K562 (cell line): ENCODE measurements at regions not wholly inside any gene's neighbourhood (a gene's known extent, or its start where the extent isn't known, plus 50 kb on each side); places are given as distances from the start of the nearest gene placed in this dataset.

ENCODE experiments used
- ARID1B ChIP-seq: fragments of 450-650 bp; IDR thresholded peaks from 2 replicates; pipeline ENCODE4 v1.6.1; 2016; ENCODE audit warnings: antibody characterized with exemption, mild to moderate bottlenecking, inconsistent platforms
- BCLAF1 ChIP-seq, 2 experiments: fragments of 450-650 bp in 1 of 2; IDR thresholded peaks; 2 replicates each; pipeline ENCODE4 v1.6.1; 2011 to 2017; ENCODE audit warnings: low read depth in 2 of 2, antibody characterized with exemption in 1 of 2, borderline replicate concordance in 1 of 2, low read length in 1 of 2, mild to moderate bottlenecking in 1 of 2, mixed read lengths in 1 of 2; ENCODE audit not compliant: control insufficient read depth in 1 of 2
- BRF1 ChIP-seq: IDR thresholded peaks from 3 replicates; pipeline ENCODE4 v1.6.1; 2011; ENCODE audit warnings: borderline replicate concordance, mild to moderate bottlenecking; ENCODE audit not compliant: insufficient read length; ENCODE audit errors: extremely low read depth
- CHD1 ChIP-seq: fragments of 200-600 bp; sonication (generic); IDR thresholded peaks from one replicate; pipeline ENCODE4 v1.6.1; 2012; ENCODE audit warnings: mild to moderate bottlenecking, moderate library complexity, low read length, inconsistent platforms
- CHD4 ChIP-seq: fragments of 200-600 bp; sonication (generic); IDR thresholded peaks from 3 replicates; pipeline ENCODE4 v1.6.1; 2012; ENCODE audit warnings: low read depth, mild to moderate bottlenecking, mixed read lengths, low read length, inconsistent platforms; ENCODE audit not compliant: insufficient read depth, insufficient replicate concordance, poor library complexity, severe bottlenecking
- EP400 ChIP-seq: fragments of 450-650 bp; IDR thresholded peaks from 2 replicates; pipeline ENCODE4 v1.6.1; 2017; ENCODE audit warnings: antibody characterized with exemption, mild to moderate bottlenecking, moderate library complexity
- HNRNPH1 ChIP-seq: fragments of 200-400 bp; formaldehyde crosslinking; optimal IDR thresholded peaks from 2 replicates; pipeline ENCODE3; 2017; ENCODE audit warnings: low read depth, mild to moderate bottlenecking, low read length, moderate library complexity
- HNRNPL ChIP-seq: fragments of 200-400 bp; formaldehyde crosslinking; IDR thresholded peaks from 2 replicates; pipeline ENCODE4 v1.6.1; 2017; ENCODE audit warnings: low read depth, mild to moderate bottlenecking, low read length
- KLF6 ChIP-seq: fragments of 250-450 bp; sonication (Bioruptor Pico); IDR thresholded peaks from 2 replicates; pipeline ENCODE4 v1.4.0; 2020; ENCODE audit warnings: mild to moderate bottlenecking, moderate library complexity, borderline replicate concordance
- NCOA1 ChIP-seq: fragments of 450-650 bp; IDR thresholded peaks from 2 replicates; pipeline ENCODE4 v1.6.1; 2016; ENCODE audit warnings: low read depth
- NR2C2 ChIP-seq, 2 experiments: fragments of 200-800 bp in 1 of 2; sonication (Bioruptor generic) in 1 of 2; sonication (generic) in 1 of 2; formaldehyde crosslinking in 1 of 2; IDR thresholded peaks; 2 replicates each; pipeline versions ENCODE4 v1.6.1 to v1.8.0; 2016 to 2022; ENCODE audit warnings: mild to moderate bottlenecking in 1 of 2, missing compliant biosample characterization in 1 of 2, missing genetic modification characterization in 1 of 2, missing genetic modification reagents in 1 of 2
- NUFIP1 ChIP-seq: fragments of 450-650 bp; IDR thresholded peaks from 2 replicates; pipeline ENCODE4 v1.6.1; 2018; ENCODE audit not compliant: partially characterized antibody
- RBM14 ChIP-seq: fragments of 200-400 bp; formaldehyde crosslinking; IDR thresholded peaks from 2 replicates; pipeline ENCODE4 v1.6.1; 2018; ENCODE audit warnings: low read depth, mild to moderate bottlenecking, low read length, moderate library complexity, borderline replicate concordance; ENCODE audit not compliant: insufficient read depth
- RFX7 ChIP-seq: fragments of 250-450 bp; sonication (Bioruptor Pico); IDR thresholded peaks from 2 replicates; pipeline ENCODE4 v1.5.1; 2021; ENCODE audit warnings: mild to moderate bottlenecking
- SMARCE1 ChIP-seq: fragments of 450-650 bp; IDR thresholded peaks from 2 replicates; pipeline ENCODE4 v1.7.1; 2016; ENCODE audit warnings: mild to moderate bottlenecking
- THRAP3 ChIP-seq: fragments of 450-650 bp; IDR thresholded peaks from 2 replicates; pipeline ENCODE4 v1.6.1; 2016; ENCODE audit warnings: mild to moderate bottlenecking, inconsistent platforms, borderline replicate concordance
- TOE1 ChIP-seq, 2 experiments: fragments of 450-650 bp in 1 of 2; sonication (generic) in 1 of 2; formaldehyde crosslinking in 1 of 2; IDR thresholded peaks; 2 replicates each; pipeline versions ENCODE4 v1.7.1 to v1.8.0; 2016 to 2022; ENCODE audit warnings: borderline replicate concordance in 2 of 2, mild to moderate bottlenecking in 2 of 2, antibody characterized with exemption in 1 of 2, inconsistent platforms in 1 of 2, low read depth in 1 of 2, missing genetic modification reagents in 1 of 2, moderate library complexity in 1 of 2
- VEZF1 ChIP-seq: fragments of 200-800 bp; sonication (Bioruptor generic); IDR thresholded peaks from 2 replicates; pipeline ENCODE4 v1.6.1; 2017; ENCODE audit warnings: missing genetic modification characterization, missing compliant biosample characterization
- ZBTB43 ChIP-seq: sonication (generic); formaldehyde crosslinking; IDR thresholded peaks from 2 replicates; pipeline ENCODE4 v1.8.0; 2023; ENCODE audit warnings: mild to moderate bottlenecking, missing genetic modification reagents
- ZFPM2 ChIP-seq: fragments of 250-450 bp; sonication (Bioruptor Pico); IDR thresholded peaks from 2 replicates; pipeline ENCODE4 v1.5.1; 2022; ENCODE audit warnings: mild to moderate bottlenecking
- ZNF12 ChIP-seq: sonication (generic); formaldehyde crosslinking; IDR thresholded peaks from 2 replicates; pipeline ENCODE4 v1.4.0; 2020; ENCODE audit warnings: mild to moderate bottlenecking, missing genetic modification reagents
- ZNF77 ChIP-seq: fragments of 250-450 bp; sonication (Bioruptor Pico); IDR thresholded peaks from 2 replicates; pipeline ENCODE4 v1.5.0; 2020

- no peak for TF ChIP-seq CHD4
- TF ChIP-seq NUFIP1 = no peak
- TF ChIP-seq NR2C2 (CRISPR knock-in tag; IDR thresholded peaks at IDR 0.05) = no peak
- TF ChIP-seq NR2C2 (tag; IDR thresholded peaks at IDR 0.05) = no peak
- no peak for TF ChIP-seq RBM14
- no peak for TF ChIP-seq ZNF77 (CRISPR knock-in tag)
- no peak for TF ChIP-seq BRF1
- TF ChIP-seq VEZF1 = no peak
- no peak for TF ChIP-seq THRAP3
- TF ChIP-seq EP400 = no peak
- TF ChIP-seq RFX7 (CRISPR knock-in tag) = no peak
- no peak for TF ChIP-seq HNRNPH1
- TF ChIP-seq ZFPM2 (CRISPR knock-in tag) = no peak
- no peak for TF ChIP-seq KLF6 (CRISPR knock-in tag)
- TF ChIP-seq TOE1 (IDR thresholded peaks at IDR 0.05; ENCODE audit: borderline replicate concordance) = no peak
- TF ChIP-seq TOE1 (CRISPR knock-in tag; IDR thresholded peaks at IDR 0.05; ENCODE audit: borderline replicate concordance, low read depth) = no peak
- no peak for TF ChIP-seq CHD1
- no peak for TF ChIP-seq BCLAF1 (IDR thresholded peaks at IDR 0.05; ENCODE audit: borderline replicate concordance in 1 of 2, control insufficient read depth in 1 of 2, low read depth in 2 of 2, low read length in 1 of 2)
- peak; percentile 50; the same call in 1 of the 2 replicates for TF ChIP-seq ARID1B
- no peak for TF ChIP-seq SMARCE1
- TF ChIP-seq NCOA1 = no peak
- TF ChIP-seq HNRNPL = no peak
- TF ChIP-seq ZNF12 (CRISPR knock-in tag) = no peak
- no peak for TF ChIP-seq ZBTB43
Observed at GRCh38 chr9:108040783-108041182, 551.2 kb upstream of the KLF4 start (continued).
